ENCODE measurements at regions not wholly inside any gene's neighbourhood (a gene's known extent, or its start where the extent isn't known, plus 50 kb on each side); places are given as distances from the start of the nearest gene placed in this dataset.

GRCh38 chr12:125688881-125689280, 623.6 kb downstream of the AACS start:
- DNase-seq (ENCODE audit: low read depth, low spot score): no peak
- Histone ChIP-seq H3K27me3 (ENCODE audit: control insufficient read depth, insufficient read depth, low read length) (no peaks in the 10 kb centered on the region), H3K4me3 (ENCODE audit: low read depth, low read length) (no peak overlapping the region), H3K9me3 (ENCODE audit: control insufficient read depth, insufficient read depth, low read length) (peaks cover 62% of the 10 kb centered on the region), H3K27ac (ENCODE audit: low read depth, low read length) (no peak overlapping the region)
- CTCF ChIA-PET: no interaction called here
- POLR2A ChIA-PET: no interaction called here
- TF ChIP-seq CTCF (IDR thresholded peaks at IDR 0.05; ENCODE audit: low read depth, low read length): no peak

GRCh38 chr12:125689576-125690410, 624.6 kb downstream of the AACS start:
- TF ChIP-seq CTCF (IDR thresholded peaks at IDR 0.05; ENCODE audit: low read depth, low read length): no peak
- ChIA-PET CTCF (no interaction called here), POLR2A (no interaction called here)
- Histone ChIP-seq H3K27ac (ENCODE audit: low read depth, low read length) (no peak overlapping the region), H3K9me3 (ENCODE audit: control insufficient read depth, insufficient read depth, low read length) (peaks cover 62% of the 10 kb centered on the region), H3K27me3 (ENCODE audit: control insufficient read depth, insufficient read depth, low read length) (no peaks in the 10 kb centered on the region), H3K4me3 (ENCODE audit: low read depth, low read length) (no peak overlapping the region)
- no peak for DNase-seq (ENCODE audit: low read depth, low spot score)

- Histone ChIP-seq H3K27ac (ENCODE audit: low read depth, low read length) (no peak overlapping the region), H3K9me3 (ENCODE audit: control insufficient read depth, insufficient read depth, low read length) (peaks cover 61% of the 10 kb centered on the region), H3K4me3 (ENCODE audit: low read depth, low read length) (no peak overlapping the region), H3K27me3 (ENCODE audit: control insufficient read depth, insufficient read depth, low read length) (no peaks in the 10 kb centered on the region)
- TF ChIP-seq CTCF (IDR thresholded peaks at IDR 0.05; ENCODE audit: low read depth, low read length): no peak
- ChIA-PET POLR2A (no interaction called here), CTCF (interaction anchor here (0.7 kb wide), 1 partner anchor 1345 kb away, joined by 7 read pairs; no protein-coding TSS in a partner anchor)
- DNase-seq (ENCODE audit: low read depth, low spot score): no peak
These were observed 625.6 kb downstream of the AACS start for GRCh38 chr12:125690841-125691240.

GRCh38 chr12:125696054-125696453, 630.8 kb downstream of the AACS start:
- DNase-seq (ENCODE audit: low read depth, low spot score): no peak
- Histone ChIP-seq H3K9me3 (ENCODE audit: control insufficient read depth, insufficient read depth, low read length) (peaks cover 44% of the 10 kb centered on the region), H3K27ac (ENCODE audit: low read depth, low read length) (no peak overlapping the region), H3K27me3 (ENCODE audit: control insufficient read depth, insufficient read depth, low read length) (no peaks in the 10 kb centered on the region), H3K4me3 (ENCODE audit: low read depth, low read length) (no peak overlapping the region)
- POLR2A ChIA-PET: no interaction called here
- no peak for TF ChIP-seq CTCF (IDR thresholded peaks at IDR 0.05; ENCODE audit: low read depth, low read length)
- CTCF ChIA-PET: no interaction called here

GRCh38 chr12:125704803-125705202, 639.6 kb downstream of the AACS start:
- Histone ChIP-seq H3K9me3 (ENCODE audit: control insufficient read depth, insufficient read depth, low read length) (peaks cover 36% of the 10 kb centered on the region), H3K4me3 (ENCODE audit: low read depth, low read length) (no peak overlapping the region), H3K27me3 (ENCODE audit: control insufficient read depth, insufficient read depth, low read length) (no peaks in the 10 kb centered on the region), H3K27ac (ENCODE audit: low read depth, low read length) (no peak overlapping the region)
- POLR2A ChIA-PET: no interaction called here
- no peak for TF ChIP-seq CTCF (IDR thresholded peaks at IDR 0.05; ENCODE audit: low read depth, low read length)
- CTCF ChIA-PET: no interaction called here
- no peak for DNase-seq (ENCODE audit: low read depth, low spot score)
